ENCODE measurements at regions not wholly inside any gene's neighbourhood (a gene's known extent, or its start where the extent isn't known, plus 50 kb on each side); places are given as distances from the start of the nearest gene placed in this dataset.

- FAIRE-seq, result no peak
- Histone ChIP-seq H3K4me1 (no peaks in the 10 kb centered on the region), H3K27ac (no peak overlapping the region), H3K9me3 (no peaks in the 10 kb centered on the region), H3K4me3 (no peak overlapping the region), H3K4me2 (no peak overlapping the region)
- no peak for DNase-seq (ENCODE audit: low read depth in 1 of 2, low spot score in 1 of 2)
- no peak for TF ChIP-seq HOXA7 (CRISPR knock-in tag; IDR thresholded peaks at IDR 0.05)
- no peak for TF ChIP-seq RAD21 (conservative IDR thresholded peaks at IDR 0.05 in 1 of 2, IDR thresholded peaks at IDR 0.05 in 1 of 2)
- TF ChIP-seq, protein P1, sequence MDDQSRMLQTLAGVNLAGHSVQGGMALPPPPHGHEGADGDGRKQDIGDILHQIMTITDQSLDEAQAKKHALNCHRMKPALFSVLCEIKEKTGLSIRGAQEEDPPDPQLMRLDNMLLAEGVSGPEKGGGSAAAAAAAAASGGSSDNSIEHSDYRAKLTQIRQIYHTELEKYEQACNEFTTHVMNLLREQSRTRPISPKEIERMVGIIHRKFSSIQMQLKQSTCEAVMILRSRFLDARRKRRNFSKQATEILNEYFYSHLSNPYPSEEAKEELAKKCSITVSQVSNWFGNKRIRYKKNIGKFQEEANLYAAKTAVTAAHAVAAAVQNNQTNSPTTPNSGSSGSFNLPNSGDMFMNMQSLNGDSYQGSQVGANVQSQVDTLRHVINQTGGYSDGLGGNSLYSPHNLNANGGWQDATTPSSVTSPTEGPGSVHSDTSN (IDR thresholded peaks at IDR 0.05), result no peak
- TF ChIP-seq, protein P2, sequence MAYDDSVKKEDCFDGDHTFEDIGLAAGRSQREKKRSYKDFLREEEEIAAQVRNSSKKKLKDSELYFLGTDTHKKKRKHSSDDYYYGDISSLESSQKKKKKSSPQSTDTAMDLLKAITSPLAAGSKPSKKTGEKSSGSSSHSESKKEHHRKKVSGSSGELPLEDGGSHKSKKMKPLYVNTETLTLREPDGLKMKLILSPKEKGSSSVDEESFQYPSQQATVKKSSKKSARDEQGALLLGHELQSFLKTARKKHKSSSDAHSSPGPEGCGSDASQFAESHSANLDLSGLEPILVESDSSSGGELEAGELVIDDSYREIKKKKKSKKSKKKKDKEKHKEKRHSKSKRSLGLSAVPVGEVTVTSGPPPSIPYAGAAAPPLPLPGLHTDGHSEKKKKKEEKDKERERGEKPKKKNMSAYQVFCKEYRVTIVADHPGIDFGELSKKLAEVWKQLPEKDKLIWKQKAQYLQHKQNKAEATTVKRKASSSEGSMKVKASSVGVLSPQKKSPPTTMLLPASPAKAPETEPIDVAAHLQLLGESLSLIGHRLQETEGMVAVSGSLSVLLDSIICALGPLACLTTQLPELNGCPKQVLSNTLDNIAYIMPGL (CRISPR knock-in tag; IDR thresholded peaks at IDR 0.05; ENCODE audit: borderline replicate concordance), result no peak
- TF ChIP-seq, protein P3, sequence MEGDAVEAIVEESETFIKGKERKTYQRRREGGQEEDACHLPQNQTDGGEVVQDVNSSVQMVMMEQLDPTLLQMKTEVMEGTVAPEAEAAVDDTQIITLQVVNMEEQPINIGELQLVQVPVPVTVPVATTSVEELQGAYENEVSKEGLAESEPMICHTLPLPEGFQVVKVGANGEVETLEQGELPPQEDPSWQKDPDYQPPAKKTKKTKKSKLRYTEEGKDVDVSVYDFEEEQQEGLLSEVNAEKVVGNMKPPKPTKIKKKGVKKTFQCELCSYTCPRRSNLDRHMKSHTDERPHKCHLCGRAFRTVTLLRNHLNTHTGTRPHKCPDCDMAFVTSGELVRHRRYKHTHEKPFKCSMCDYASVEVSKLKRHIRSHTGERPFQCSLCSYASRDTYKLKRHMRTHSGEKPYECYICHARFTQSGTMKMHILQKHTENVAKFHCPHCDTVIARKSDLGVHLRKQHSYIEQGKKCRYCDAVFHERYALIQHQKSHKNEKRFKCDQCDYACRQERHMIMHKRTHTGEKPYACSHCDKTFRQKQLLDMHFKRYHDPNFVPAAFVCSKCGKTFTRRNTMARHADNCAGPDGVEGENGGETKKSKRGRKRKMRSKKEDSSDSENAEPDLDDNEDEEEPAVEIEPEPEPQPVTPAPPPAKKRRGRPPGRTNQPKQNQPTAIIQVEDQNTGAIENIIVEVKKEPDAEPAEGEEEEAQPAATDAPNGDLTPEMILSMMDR (IDR thresholded peaks at IDR 0.05), result no peak
- no peak for TF ChIP-seq RCOR1 (IDR thresholded peaks at IDR 0.05; ENCODE audit: low read depth, low read length)
- TF ChIP-seq, protein P4, sequence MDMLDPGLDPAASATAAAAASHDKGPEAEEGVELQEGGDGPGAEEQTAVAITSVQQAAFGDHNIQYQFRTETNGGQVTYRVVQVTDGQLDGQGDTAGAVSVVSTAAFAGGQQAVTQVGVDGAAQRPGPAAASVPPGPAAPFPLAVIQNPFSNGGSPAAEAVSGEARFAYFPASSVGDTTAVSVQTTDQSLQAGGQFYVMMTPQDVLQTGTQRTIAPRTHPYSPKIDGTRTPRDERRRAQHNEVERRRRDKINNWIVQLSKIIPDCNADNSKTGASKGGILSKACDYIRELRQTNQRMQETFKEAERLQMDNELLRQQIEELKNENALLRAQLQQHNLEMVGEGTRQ (IDR thresholded peaks at IDR 0.05), result no peak
- TF ChIP-seq POLR2AphosphoS2 (conservative IDR thresholded peaks at IDR 0.05; ENCODE audit: low read length), result no peak
- no peak for ATAC-seq
- 6% methylated on average over 9 of the region's 12 CpGs for WGBS (ENCODE audit: missing lambda C conversion rate)
- POLR2A ChIA-PET, result no interaction called here
- CTCF ChIA-PET, result no interaction called here
These were observed 421.2 kb upstream of the NWD2 start for GRCh38 chr4:36823199-36823967.

GRCh38 chr4:36824682-36825081, 419.9 kb upstream of the NWD2 start:
- no peak for TF ChIP-seq SMC3 (IDR thresholded peaks at IDR 0.05)
- TF ChIP-seq, protein P4 (IDR thresholded peaks at IDR 0.05), result no peak
- no peak for TF ChIP-seq ZFP36 (IDR thresholded peaks at IDR 0.05; ENCODE audit: borderline replicate concordance, partially characterized antibody)
- TF ChIP-seq, protein P3 (IDR thresholded peaks at IDR 0.05), result no peak
- no peak for TF ChIP-seq CBX8 (IDR thresholded peaks at IDR 0.05)
- TF ChIP-seq SREBF2 (IDR thresholded peaks at IDR 0.05), result no peak
- TF ChIP-seq MAFK (IDR thresholded peaks at IDR 0.05; ENCODE audit: partially characterized antibody), result no peak
- no peak for TF ChIP-seq REST (IDR thresholded peaks at IDR 0.05)
- Histone ChIP-seq H3K4me2 (no peak overlapping the region), H3K27ac (no peak overlapping the region), H3K4me3 (no peak overlapping the region), H3K4me1 (no peaks in the 10 kb centered on the region), H3K9me3 (no peaks in the 10 kb centered on the region)
- DNase-seq (ENCODE audit: low read depth in 1 of 2, low spot score in 1 of 2) (no peak), FAIRE-seq (no peak), ATAC-seq (no peak)
- ChIA-PET CTCF (no interaction called here), POLR2A (no interaction called here)
- WGBS (ENCODE audit: missing lambda C conversion rate), result 0% methylated on average over 3 of the region's 3 CpGs
